AG08395 (cell line): ENCODE measurements at regions not wholly inside any gene's neighbourhood (a gene's known extent, or its start where the extent isn't known, plus 50 kb on each side); places are given as distances from the start of the nearest gene placed in this dataset.
"Not testable (repeated sequence)": the region's sequence is repeated elsewhere in the genome, so short reads cannot be mapped to it uniquely, and the experiment has no call there.

Source experiments
- DNase-seq: peaks from one replicate; pipeline ENCODE4 v3.0.0; 2012; ENCODE audit warnings: mixed read lengths, low spot score

DNA sequence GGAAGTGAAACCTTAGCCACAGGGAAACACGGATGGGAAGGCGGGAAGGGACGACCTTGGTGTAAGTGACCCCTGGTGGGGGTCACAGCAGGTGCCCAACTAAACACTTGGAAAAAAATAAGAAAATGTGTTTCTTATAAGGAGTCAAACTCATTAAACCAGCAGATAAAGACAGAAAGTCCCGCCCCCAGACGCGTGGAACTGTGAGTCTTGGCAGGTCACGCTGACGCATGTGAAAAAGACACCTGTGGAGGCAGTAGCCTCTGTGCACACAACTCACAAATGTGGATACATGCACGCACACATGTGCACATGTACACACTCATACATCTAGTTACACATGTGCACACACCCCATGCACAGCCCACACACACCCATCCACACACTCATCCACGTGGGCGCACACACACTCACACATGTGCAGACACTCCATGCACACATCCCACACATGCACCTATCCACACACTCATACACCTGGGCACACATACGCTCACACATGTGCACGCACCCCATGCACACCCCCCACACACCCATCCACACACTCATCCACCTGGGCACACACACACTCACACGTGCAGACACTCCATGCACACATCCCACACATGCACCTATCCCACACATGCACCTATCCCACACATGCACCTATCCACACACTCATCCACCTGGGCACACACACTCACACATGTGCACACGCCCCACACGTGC lies 432.4 kb downstream of the SOX9 start:
- DNase-seq: no peak

DNA sequence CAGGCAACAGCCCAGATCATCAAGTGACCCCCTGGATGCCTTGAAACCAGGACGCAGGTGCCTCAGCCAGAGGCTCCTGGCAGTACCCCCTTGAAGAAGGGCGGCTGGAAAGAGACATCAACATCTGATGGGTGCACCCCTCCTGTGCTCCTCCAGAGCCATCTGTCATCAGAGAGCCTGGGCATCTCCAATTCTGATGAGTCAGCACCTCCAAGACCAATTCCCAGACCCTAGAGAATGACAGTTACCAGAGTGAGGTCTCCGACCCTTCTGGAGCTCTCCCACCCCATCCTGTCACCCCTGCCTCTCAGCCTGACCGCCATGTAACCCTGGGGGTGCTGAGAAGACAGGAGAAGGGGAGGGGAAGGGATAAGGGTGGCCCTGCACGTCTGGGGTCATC lies 433.7 kb downstream of the SOX9 start:
- DNase-seq: no peak

DNA sequence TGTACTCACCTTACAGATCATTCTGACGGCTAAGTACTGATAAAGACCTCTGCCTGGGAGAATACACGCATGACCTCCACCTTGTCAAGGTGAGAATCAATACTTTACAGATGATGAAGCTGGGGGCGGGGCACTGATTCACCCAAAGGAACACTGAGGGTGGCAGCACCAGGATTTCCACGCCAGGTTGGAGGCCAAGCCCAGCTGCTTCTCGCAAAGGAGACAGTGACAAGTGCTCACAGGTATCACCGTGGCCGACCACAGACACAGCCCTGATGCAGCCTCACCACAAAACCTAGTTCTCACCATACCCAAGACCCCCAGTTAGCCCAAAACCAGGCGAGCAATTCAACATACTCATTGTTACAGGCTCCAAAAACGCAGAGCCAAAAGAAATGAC lies 434.2 kb downstream of the SOX9 start:
- DNase-seq: no peak

DNA sequence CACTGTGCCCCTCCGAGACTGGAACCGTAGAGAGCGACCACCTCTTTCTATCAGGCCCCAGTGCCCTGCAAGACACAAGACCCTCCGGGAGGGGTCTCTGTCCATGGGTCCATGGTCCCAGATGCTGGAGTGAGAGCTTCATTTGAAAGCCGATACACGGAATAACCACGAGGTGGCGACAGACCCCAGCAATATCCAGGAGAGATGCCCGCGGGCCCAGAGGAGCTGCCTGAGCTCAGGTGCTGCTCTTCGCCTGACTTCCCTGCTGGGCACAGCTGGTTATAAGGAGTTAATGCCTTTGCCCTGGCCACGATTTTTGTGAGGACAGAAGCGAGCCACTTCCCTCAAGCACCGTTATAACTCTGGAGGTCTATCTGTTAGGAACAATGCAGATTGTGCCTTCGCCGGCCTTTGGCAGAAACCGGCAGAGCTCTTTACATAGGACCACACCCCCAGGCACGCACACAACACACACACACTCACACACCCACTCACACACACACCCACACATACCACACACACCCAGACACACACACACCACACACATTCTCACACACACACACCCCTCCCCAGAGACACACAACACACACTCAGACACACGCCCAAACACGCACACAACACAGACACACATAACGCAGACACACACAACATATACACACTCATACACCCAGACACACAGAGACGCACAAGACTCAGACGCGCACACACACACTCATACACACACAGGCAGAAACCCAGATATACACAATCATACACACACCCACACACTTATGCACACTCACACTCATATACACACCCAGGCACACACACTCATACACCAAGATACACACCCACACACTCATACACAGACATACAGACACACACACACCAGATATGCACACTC lies 436.4 kb downstream of the SOX9 start:
- DNase-seq: peak; percentile 81

DNA sequence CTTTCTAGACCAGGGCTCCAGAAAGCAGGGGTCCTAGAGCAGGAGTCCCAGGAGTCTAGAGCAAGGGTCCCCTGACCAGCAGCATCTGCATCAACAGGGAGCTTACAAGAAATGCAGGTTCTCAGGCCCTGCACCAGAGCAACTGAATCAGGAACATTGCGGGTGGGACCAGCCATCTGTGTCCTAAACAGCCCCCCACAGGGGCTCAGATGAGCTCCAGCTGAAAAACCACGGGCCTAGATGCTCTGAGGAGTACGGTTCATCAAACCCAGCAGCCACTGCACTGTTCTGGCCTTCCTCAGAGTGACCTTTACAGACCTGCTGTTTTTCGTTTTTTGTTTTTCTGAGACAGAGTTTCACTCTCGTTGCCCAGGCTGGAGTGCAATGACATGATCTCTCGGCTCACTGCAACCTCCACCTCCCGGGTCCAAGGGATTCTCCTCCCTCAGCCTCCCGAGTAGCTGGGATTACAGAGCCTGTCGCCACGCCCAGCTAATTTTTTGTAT lies 438.2 kb downstream of the SOX9 start:
- no peak for DNase-seq

DNA sequence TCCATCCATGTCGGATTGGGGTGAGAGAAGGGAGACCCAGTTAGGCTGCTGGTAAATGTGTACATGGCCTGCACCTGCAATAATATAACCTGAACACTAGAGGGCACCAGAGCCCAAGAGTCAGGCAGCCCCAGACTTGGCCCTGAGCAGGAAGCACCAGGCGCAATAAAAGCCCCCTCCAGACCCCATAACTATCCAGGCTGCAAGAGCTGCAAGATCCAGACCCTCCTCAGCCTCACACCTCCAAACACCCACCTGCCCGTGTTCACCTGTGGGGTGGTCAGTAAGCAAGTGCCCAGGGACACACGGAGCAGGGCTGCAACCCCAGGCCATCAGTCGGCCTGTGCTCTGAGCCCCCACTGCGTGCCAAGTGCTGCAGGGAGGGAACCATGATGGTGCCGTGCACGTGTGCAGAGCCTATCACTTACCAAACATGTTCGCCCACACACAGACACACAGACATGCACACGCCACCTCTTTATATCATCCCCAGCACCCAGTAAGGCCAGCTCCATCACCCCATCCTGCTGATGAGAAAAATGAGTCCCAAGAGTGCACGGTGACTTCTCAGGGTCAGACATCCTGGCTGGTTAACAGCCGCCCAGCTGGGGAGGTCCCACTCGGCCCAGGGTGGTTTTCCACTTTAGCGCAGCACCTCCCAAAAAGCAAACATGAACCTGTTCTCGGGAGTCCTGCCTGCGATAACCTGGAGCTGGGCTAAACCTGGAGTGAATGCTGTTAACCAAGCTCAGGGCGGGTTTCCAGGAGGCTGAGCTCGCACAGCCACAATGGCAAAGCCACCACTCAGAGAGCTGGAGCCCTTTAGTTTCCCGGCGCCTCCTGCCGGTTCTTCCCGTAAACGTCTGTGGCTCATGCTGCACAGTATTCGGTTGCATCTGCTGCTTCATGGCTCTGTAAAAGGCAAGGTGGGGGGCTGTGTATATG lies 439.8 kb downstream of the SOX9 start:
- peak; percentile 84 for DNase-seq

DNA sequence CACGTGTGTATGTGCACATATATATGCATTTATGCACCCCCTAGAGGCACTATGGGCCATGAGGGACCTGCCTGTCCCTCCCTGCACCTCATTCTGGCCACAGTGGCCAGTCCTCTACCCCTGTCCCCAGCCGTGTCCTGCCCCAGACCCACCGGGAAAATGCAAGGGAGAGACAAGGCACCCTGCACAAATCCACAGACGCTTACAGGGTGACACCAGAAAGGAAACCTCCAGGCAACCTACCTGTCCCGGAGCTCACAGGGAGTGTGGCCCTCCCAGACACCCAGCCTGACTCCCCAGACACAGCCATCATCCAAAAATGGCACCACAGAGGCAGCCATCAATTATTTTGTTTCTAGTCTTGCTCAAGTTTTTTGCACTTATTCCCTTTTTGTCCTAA lies 440.4 kb downstream of the SOX9 start:
- no peak for DNase-seq

DNA sequence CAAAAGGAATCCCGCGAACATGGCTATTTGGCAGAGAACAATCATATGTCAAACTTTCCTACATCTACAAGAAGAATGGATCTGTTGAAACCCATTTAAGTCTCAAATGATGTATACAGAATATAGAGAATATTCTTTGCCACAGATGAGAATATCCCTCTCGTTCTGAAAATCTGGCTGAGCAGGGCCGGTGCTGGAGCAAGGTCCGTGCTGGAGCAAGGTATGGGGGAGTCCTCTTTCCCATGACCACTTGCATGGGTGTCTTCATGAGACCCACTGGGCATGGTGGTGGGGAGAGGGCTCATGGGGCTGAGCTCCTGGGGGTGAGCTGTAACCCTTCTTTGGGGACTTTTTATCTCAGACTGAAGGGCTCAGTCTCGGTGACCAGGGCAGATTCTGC lies 440.9 kb downstream of the SOX9 start:
- no peak for DNase-seq

DNA sequence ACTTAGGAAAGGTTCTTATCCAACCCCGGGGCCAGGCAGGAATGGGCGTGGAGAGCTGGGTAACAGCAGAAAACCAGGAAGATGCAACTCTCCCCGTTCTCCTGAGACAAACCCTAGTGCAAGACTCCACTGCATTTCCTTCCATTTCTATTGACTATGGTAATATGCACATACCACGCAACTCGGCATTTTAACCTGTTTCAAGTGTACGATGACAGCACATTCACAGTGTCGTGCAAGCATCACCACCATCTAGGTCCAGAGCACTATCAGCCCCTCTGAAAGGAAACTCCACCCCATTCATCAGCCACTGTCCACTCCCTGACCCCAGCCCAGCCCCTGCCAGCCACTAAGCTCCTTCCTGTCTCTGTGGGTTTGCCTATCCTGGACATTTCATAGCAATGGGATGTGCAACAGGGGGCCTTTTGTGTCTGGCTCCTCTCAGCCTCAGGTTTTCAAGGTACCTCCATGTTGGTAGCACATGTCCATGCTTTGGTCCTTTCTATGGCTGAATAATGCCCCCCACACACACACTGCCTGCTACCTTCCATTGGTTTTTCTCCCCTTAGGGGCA lies 441.9 kb downstream of the SOX9 start:
- no peak for DNase-seq

DNA sequence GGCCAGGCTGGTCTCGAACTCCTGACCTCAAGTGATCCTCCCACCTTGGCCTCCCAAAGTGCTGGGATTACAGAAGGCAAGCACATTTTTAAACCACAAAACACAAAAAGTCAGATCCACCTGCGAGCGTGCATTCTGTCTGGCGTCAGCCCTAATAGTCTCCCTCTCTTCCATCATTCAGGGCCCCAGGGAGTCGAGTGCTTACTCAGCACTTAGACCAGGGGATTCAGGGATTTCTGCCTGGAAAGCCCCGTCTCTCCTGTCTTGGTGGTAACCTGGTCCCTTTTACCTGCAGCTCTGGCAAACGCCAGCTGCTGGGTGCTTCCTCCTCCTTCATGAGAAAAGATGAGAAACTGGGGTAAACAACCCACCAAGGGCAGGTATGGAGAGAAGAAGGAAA lies 443.1 kb downstream of the SOX9 start:
- no peak for DNase-seq

DNA sequence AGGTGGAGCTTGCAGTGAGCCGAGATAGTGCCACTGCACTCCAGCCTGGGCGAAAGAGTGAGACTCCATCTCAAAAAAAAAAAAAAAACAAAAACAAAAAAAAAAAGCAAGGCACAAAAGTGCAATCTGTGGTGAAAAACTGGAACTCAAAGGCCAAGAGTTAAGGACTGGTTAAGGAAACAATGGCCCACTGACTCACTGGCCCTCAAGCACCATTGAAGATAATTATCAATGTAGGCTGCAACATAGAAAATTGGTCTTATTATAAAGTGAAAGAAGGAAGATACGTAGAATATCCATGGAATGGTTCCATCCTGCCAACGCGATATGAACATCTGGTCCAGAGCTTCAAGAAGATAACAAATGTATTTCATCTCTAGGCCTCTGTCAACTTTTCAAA lies 444.2 kb downstream of the SOX9 start:
- no peak for DNase-seq

DNA sequence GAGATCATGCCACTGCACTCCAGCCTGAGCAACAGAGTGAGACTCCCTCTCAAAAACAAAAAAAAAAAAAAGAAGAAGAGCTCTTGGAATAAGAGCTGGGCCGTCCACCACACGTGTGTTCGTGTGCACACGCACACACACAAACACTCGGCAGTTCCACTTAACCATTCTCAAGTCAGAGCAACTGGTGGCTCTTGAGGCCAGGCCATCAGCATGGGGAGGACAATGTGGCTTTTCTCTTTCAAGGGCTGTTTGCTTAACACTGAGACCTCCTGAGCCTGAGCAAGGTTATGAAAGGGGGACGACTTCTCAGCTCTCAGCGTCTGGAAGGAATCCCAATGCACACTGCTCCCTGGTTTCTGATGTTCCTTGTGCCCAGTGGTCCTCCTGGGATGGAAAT lies 444.9 kb downstream of the SOX9 start:
- DNase-seq: no peak

DNA sequence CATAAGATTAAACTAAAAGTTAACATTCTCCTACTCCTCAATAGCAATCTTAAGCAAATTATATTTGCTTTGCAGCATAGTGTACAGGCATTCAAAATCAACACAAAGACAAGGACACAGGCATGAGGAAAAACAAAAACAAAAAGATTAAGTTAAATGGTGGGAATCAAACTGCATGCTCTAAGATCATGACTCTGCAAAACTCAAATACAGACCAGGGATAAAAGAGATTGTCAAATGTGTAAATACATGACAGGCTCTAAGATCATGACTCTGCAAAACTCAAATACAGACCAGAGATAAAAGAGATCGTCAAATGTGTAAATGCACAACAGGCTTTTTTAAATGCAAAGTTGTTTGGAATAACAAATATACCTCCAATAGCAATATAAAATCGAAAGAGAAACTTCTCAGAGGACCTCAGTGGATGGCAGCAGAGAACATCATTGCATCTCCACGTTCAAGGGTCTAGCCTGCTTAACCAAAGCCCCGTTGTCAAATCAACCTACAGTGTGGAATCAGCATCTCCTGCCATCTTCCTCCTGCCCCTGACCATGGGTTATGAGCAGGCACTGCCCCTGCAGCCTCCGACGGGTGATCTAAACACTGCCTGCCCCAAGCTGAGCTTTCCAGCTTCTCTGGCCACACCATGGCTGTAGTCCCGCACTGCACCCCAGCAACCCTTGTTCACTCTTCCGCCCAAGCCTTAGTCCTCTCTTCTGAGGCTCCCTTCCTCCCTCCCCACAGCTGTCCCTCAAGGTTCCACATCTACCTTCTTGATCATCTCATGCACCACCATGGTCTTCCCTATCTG lies 446.1 kb downstream of the SOX9 start:
- no peak for DNase-seq

DNA sequence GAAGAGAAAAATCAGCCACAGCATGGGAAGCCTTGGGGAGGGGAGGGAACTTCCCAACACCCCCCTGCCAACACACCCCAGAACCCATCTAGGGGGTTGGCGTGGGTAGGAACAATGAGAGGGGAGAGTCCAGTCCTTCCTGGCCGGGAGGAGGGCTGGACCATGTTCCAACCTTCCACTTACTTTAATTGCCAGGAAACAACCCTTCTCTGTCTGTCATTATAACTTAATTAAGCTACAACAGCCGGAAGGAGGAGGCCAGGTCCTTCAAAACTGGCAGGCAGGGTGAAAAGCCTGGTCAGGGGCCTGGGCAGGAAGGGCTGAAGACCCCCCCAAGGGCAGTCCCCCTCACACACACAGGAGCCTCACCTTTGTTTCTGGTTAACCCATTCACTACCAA lies 447.0 kb downstream of the SOX9 start:
- no peak for DNase-seq

DNA sequence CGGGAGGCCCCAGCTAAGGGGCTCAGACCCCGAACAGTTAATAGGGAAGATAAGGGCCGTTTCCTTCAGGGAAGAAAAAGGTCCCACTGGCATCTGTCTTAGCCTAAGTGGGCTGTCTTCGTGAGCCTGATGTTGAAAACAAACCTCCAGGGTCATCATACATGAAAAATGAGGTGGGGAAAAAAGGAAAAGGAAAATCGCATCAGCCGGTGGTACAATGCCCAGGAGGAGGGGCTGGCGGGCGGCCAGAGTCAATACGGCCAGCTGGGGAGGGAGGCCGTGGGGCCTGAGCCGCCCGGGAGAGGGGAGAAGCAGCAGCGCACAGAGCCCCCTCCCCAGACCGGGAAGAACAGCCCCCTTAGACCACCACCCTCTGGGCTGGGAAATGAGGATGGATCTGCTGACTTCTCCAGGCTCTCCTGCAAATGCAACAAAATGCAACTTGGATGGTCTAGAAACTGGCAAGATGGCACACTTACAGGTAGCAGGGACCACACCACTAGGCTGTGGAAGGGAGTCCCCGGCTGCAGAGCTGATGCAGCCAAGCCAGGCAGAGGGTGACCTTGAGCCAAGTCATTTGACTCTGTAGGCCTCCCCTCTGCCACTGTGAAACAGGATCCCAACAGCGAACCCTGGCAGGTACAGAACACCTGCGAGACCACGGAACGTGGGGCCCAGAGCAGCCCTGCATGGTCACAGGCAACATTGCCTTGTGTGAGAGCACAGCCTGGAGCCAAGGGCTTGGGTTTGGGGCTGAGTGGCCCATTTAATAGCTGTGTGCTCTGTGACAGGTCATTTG lies 448.5 kb downstream of the SOX9 start:
- DNase-seq: no peak

DNA sequence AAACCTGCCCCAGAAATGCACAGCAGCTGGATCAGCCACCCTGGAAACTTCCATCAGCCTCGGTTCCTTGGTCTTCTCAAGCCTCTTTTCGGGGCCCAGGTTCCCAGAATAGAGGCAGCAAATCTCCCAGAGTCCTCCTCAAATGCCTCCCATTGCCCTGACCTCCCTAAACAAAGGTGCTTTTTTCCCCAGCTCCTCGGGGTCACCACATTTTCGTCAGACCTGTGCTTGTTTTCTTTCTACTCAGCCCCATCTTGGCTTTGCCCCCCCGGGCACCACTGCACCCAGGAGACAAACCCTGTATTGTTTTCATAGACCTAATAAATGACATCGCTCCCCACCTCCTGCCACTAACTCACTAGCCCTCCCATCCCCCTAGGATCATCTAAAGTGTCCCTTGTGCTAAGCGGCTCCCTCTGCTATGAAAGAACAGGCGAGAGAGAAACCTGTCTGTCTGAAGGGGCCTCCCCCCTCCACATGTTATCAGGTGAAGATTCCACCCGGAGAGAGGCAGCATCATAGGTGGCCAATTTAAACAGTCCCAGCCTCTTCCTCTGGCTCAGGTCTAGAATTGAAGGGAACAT lies 451.1 kb downstream of the SOX9 start:
- no peak for DNase-seq

DNA sequence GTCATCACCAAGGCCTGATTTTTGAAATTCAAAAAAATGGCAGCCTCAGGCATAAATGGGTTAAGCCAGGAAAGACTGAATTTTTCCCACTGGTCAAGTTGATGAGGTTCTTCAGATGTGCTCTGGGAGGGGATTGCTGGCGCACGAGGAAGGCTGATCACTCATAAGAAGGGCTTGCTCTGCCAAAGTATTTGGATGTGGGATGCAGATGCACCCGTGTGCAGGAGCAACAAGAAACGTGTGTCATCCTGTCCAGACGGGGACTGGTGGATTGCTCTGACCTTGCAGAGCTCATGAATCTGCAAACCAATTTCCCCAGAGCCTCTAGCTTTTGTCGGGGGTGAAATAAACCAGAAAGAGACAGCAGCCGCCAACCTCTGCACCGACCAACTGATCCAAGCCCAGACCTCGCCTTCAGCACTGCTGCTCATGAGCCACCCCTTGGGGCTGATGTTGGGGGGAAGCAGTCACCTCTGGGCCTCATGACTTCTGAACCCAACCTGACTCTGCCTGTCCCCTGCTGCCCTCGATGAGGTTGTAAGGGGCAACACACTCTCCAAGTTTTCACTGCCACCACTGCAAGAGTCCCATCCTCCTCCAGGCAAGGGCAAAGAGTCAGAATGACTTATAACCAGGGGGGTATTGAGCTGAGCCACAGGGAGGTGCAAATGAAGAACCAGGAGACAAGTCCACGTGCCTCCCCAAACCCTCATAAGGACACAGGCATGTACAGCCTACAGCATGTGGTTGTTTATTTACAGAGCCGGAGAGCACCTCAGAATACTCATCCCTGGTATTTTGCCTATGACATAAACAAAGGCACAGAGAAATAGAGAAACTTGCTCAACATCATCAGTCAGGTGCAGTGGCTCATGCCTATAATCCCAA lies 452.0 kb downstream of the SOX9 start:
- peak; percentile 16 for DNase-seq

DNA sequence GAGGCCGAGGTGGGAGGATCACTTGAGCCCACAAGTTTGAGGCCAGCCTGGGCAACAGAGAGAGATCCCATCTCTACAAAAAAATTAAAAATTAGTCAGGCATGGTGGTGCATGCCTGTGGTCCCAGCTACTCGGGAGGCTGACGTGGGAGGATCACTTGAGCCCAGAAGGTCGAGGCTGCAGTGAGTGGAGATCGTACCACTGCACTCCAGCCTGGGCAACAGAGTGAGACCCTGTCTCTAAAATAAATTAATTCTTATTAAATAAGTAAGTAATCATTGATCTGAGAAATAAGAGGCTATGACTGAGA lies 452.6 kb downstream of the SOX9 start:
- DNase-seq: not testable (repeated sequence)
